HepG2 (cell line): ENCODE measurements at regions not wholly inside any gene's neighbourhood (a gene's known extent, or its start where the extent isn't known, plus 50 kb on each side); places are given as distances from the start of the nearest gene placed in this dataset.

Experiments used
- ATAC-seq: fragments of 200-7000 bp; cut with Tn5 transposase; 3 replicates; pipeline ENCODE4 v1.9.1; 2020; ENCODE audit warnings: mild to moderate bottlenecking, moderate library complexity
- BruUV-seq: library from RNA; stranded (reverse); fragments of 400-500 nt; replicated peaks from 2 replicates; lab custom pipeline; 2021; lab: Mats Ljungman, UMichigan
- CTCF ChIA-PET: fragments of 300-600 bp; formaldehyde crosslinking; extraction: SDS; loops from one replicate; lab custom pipeline; 2021; ENCODE audit warnings: low total read pairs, inconsistent platforms, low intra/inter-chr PET ratio; lab: Yijun Ruan, JAX
- POLR2A ChIA-PET: fragments of 350-600 bp; sonication (Branson Sonifier 250); formaldehyde crosslinking; loops from one replicate; lab custom pipeline; 2020; ENCODE audit warnings: antibody characterized with exemption, inconsistent platforms; lab: Yijun Ruan, JAX
- DNase-seq: peaks from one replicate; pipeline ENCODE4 v3.0.0-alpha.2; 2015; ENCODE audit warnings: low spot score
- FAIRE-seq: peaks from 3 replicates; lab custom pipeline; 2011; peaks lifted over from hg19 to GRCh38; lab: Jason Lieb, UNC
- H2AFZ ChIP-seq: one replicate; pipeline ENCODE4 v1.6.1; 2011; ENCODE audit warnings: low read length, inconsistent platforms
- H3K27ac ChIP-seq: fragments of 300-600 bp; 3 replicates; pipeline ENCODE4 v1.8.0; 2011; ENCODE audit warnings: mixed run types, mild to moderate bottlenecking, mixed read lengths, low read length, inconsistent platforms; ENCODE audit not compliant: insufficient read depth; ENCODE audit errors: extremely low read length
- H3K27me3 ChIP-seq, 2 experiments: fragments of 200-600 bp in 1 of 2; 2 replicates in 1 of 2; 3 replicates in 1 of 2; pipeline versions ENCODE4 v1.6.0 to v1.8.0; 2011; ENCODE audit warnings: low read length in 2 of 2, mild to moderate bottlenecking in 2 of 2, moderate library complexity in 2 of 2, inconsistent platforms in 1 of 2; ENCODE audit not compliant: insufficient read depth in 2 of 2, control insufficient read depth in 1 of 2
- H3K36me3 ChIP-seq, 2 experiments: fragments of 200-600 bp in 1 of 2; replicated peaks in 1 of 2; 2 replicates in 1 of 2; 3 replicates in 1 of 2; pipeline versions ENCODE4 v1.5.1 to v1.8.0; 2011; ENCODE audit warnings: low read length in 2 of 2, inconsistent platforms in 1 of 2; ENCODE audit not compliant: insufficient read depth in 2 of 2, control insufficient read depth in 1 of 2
- H3K4me1 ChIP-seq: 2 replicates; pipeline ENCODE4 v1.5.1; 2012; ENCODE audit warnings: low read length, inconsistent platforms; ENCODE audit not compliant: insufficient read depth
- H3K4me2 ChIP-seq: 2 replicates; pipeline ENCODE4 v1.6.0; 2011; ENCODE audit warnings: low read depth, low read length, inconsistent platforms
- H3K4me3 ChIP-seq, 3 experiments: fragments of 200-600 bp in 1 of 3; sonication (generic), shearing (Covaris generic) in 1 of 3; replicated peaks in 1 of 3; 2 replicates each; pipeline ENCODE4 v1.5.1; 2011 to 2016; ENCODE audit warnings: low read length in 3 of 3, inconsistent platforms in 2 of 3, low read depth in 2 of 3, mild to moderate bottlenecking in 2 of 3, control low read depth in 1 of 3, mixed read lengths in 1 of 3; ENCODE audit not compliant: insufficient read depth in 1 of 3
- H3K79me2 ChIP-seq: one replicate; pipeline ENCODE4 v1.6.1; 2011; ENCODE audit warnings: low read length, inconsistent platforms; ENCODE audit not compliant: insufficient read depth
- H3K9ac ChIP-seq: 2 replicates; pipeline ENCODE4 v1.6.0; 2011; ENCODE audit warnings: mild to moderate bottlenecking, low read depth, low read length, inconsistent platforms; ENCODE audit not compliant: insufficient read depth
- H3K9me3 ChIP-seq: 2 replicates; pipeline ENCODE4 v1.5.1; 2012; ENCODE audit warnings: mild to moderate bottlenecking, low read length
- H4K20me1 ChIP-seq: 2 replicates; pipeline ENCODE4 v1.6.0; 2011; ENCODE audit warnings: inconsistent platforms, mild to moderate bottlenecking, low read length, moderate library complexity; ENCODE audit not compliant: insufficient read depth
- CHCHD3 ChIP-seq: sonication (generic); formaldehyde crosslinking; IDR thresholded peaks from 2 replicates; pipeline ENCODE4 v1.8.0; 2022; ENCODE audit warnings: mild to moderate bottlenecking, missing genetic modification reagents, moderate library complexity
- DNMT3B ChIP-seq: conservative IDR thresholded peaks from 2 replicates; pipeline ENCODE4 v1.6.1; 2016; ENCODE audit warnings: missing biosample characterization, control low read depth
- HHEX ChIP-seq: IDR thresholded peaks from 2 replicates; pipeline ENCODE4 v1.6.1; 2016; ENCODE audit warnings: control low read depth
- HNRNPL ChIP-seq: fragments of 200-400 bp; formaldehyde crosslinking; IDR thresholded peaks from 2 replicates; pipeline ENCODE4 v1.6.1; 2017; ENCODE audit warnings: mild to moderate bottlenecking, low read depth, low read length
- NR2F2 ChIP-seq: IDR thresholded peaks from 2 replicates; pipeline ENCODE4 v1.6.1; 2012; ENCODE audit warnings: low read depth, inconsistent platforms, borderline replicate concordance
- SMARCE1 ChIP-seq: fragments of 450-650 bp; IDR thresholded peaks from 2 replicates; pipeline ENCODE4 v1.6.1; 2017; ENCODE audit warnings: borderline replicate concordance
- SP5 ChIP-seq: IDR thresholded peaks from 2 replicates; pipeline ENCODE4 v1.6.1; 2016; ENCODE audit warnings: low read depth, borderline replicate concordance
- STAG1 ChIP-seq: sonication (generic); formaldehyde crosslinking; IDR thresholded peaks from 2 replicates; pipeline ENCODE4 v1.4.0; 2020; ENCODE audit warnings: missing genetic modification reagents
- TBP ChIP-seq: sonication (generic); formaldehyde crosslinking; IDR thresholded peaks from 2 replicates; pipeline ENCODE4 v1.5.0; 2020; ENCODE audit warnings: missing genetic modification reagents
- YY1 ChIP-seq: IDR thresholded peaks from 2 replicates; pipeline ENCODE4 v1.6.1; 2011; ENCODE audit warnings: low read length, low read depth, moderate library complexity, mild to moderate bottlenecking; ENCODE audit not compliant: insufficient read depth, insufficient replicate concordance
- ZKSCAN1 ChIP-seq: fragments of 150-350 bp; IDR thresholded peaks from 2 replicates; pipeline ENCODE4 v1.6.1; 2014; ENCODE audit warnings: low read length
- ZNF230 ChIP-seq: sonication (generic); formaldehyde crosslinking; IDR thresholded peaks from 2 replicates; pipeline ENCODE4 v1.4.0; 2020; ENCODE audit warnings: mild to moderate bottlenecking, missing genetic modification reagents
- ZNF274 ChIP-seq: sonication (generic); formaldehyde crosslinking; IDR thresholded peaks from 2 replicates; pipeline ENCODE4 v1.5.1; 2020; ENCODE audit warnings: mild to moderate bottlenecking, missing genetic modification reagents
- ZNF674 ChIP-seq: sonication (generic); formaldehyde crosslinking; IDR thresholded peaks from 2 replicates; pipeline ENCODE4 v1.5.0; 2020; ENCODE audit warnings: low read depth, mild to moderate bottlenecking, missing genetic modification reagents
- ZSCAN20 ChIP-seq: sonication (generic); formaldehyde crosslinking; IDR thresholded peaks from 2 replicates; pipeline ENCODE4 v1.4.0; 2020; ENCODE audit warnings: missing genetic modification reagents, mild to moderate bottlenecking, borderline replicate concordance
- WGBS: methylation state at CpG from one replicate; pipeline ENCODE4 v1.1.6; 2017; ENCODE audit warnings: low lambda C conversion rate; 5-methylcytosine and 5-hydroxymethylcytosine counted together
- in situ Hi-C: cut with HindIII; loops from 2 replicates; pipeline ENCODE4 v1.10.0; 2017; ENCODE audit warnings: low pct_unique_long_range_greater_than_20kb; ENCODE audit not compliant: extremely low pct_ligation_motif_present
- intact Hi-C: fragments of 100-400 bp; cut with micrococcal nuclease; formaldehyde crosslinking; loops from one replicate; pipeline ENCODE4 v1.10.0; 2022; ENCODE audit not compliant: unreplicated experiment
- TF ChIP-seq, protein P1 (sequence below): sonication (generic); formaldehyde crosslinking; IDR thresholded peaks from 2 replicates; pipeline ENCODE4 v1.5.0; 2020; ENCODE audit warnings: mild to moderate bottlenecking, missing genetic modification reagents, moderate library complexity

DNA sequence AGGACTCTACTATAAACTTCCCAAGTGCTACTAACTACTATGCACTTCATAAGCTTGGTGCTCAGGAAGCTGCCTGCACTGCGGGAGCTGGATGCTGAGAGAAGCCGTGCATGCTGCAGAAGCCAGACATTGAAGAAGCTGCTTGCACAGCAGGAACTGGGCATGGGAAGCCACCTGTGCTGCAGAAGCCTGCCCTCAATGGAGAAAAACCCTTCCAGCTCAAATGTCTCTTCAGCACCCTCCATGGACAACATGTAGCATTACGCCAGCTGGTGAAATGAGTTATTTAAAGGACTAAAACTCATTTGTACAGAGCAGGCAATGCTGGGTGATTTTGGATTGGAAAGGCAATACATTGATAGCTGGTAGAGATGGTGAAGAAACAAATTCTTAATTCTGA, 247.2 kb downstream of the KIF4B start:
- Histone ChIP-seq H3K9me3 (no peaks in the 10 kb centered on the region), H2AFZ (no peak overlapping the region), H3K27me3 (no peaks in the 10 kb centered on the region), H3K79me2 (no peaks in the 10 kb centered on the region), H3K36me3 (no peaks in the 10 kb centered on the region), H3K9ac (no peak overlapping the region), H4K20me1 (no peaks in the 10 kb centered on the region), H3K4me2 (no peak overlapping the region), H3K4me1 (no peaks in the 10 kb centered on the region), H3K4me3 (no peak overlapping the region), H3K27ac (no peak overlapping the region)
- POLR2A ChIA-PET = no interaction called here
- FAIRE-seq (no peak), ATAC-seq (peak; percentile 86), DNase-seq (peak; percentile 16)
- 33% methylated on average over 1 of the region's 3 CpGs for WGBS
- TF ChIP-seq HHEX (CRISPR knock-in tag) = no peak
- TF ChIP-seq ZNF274 (CRISPR knock-in tag) = no peak
- no peak for TF ChIP-seq ZKSCAN1
- TF ChIP-seq SMARCE1 = no peak
- TF ChIP-seq YY1 = no peak
- TF ChIP-seq SP5 (CRISPR knock-in tag) = no peak
- TF ChIP-seq TBP (CRISPR knock-in tag) = no peak
- TF ChIP-seq DNMT3B = no peak
- TF ChIP-seq STAG1 (CRISPR knock-in tag) = peak; percentile 18; the same call in 1 of the 2 replicates
- no peak for TF ChIP-seq CHCHD3
- no peak for TF ChIP-seq ZNF230 (CRISPR knock-in tag)
- no peak for TF ChIP-seq ZNF674
- no peak for TF ChIP-seq HNRNPL
- no peak for TF ChIP-seq ZSCAN20 (CRISPR knock-in tag)
- TF ChIP-seq, protein P1, sequence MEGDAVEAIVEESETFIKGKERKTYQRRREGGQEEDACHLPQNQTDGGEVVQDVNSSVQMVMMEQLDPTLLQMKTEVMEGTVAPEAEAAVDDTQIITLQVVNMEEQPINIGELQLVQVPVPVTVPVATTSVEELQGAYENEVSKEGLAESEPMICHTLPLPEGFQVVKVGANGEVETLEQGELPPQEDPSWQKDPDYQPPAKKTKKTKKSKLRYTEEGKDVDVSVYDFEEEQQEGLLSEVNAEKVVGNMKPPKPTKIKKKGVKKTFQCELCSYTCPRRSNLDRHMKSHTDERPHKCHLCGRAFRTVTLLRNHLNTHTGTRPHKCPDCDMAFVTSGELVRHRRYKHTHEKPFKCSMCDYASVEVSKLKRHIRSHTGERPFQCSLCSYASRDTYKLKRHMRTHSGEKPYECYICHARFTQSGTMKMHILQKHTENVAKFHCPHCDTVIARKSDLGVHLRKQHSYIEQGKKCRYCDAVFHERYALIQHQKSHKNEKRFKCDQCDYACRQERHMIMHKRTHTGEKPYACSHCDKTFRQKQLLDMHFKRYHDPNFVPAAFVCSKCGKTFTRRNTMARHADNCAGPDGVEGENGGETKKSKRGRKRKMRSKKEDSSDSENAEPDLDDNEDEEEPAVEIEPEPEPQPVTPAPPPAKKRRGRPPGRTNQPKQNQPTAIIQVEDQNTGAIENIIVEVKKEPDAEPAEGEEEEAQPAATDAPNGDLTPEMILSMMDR (CRISPR knock-in tag) = peak; percentile 31
- TF ChIP-seq NR2F2 = no peak
- in situ Hi-C loops (no loop called here), intact Hi-C loops (loop anchor here (10.0 kb wide), 1 partner anchor 116 kb away; no protein-coding TSS in a partner anchor)
- no TSS peak for BruUV-seq
- CTCF ChIA-PET = no interaction called here
